HCT116 (cell line): ENCODE measurements at regions not wholly inside any gene's neighbourhood (a gene's known extent, or its start where the extent isn't known, plus 50 kb on each side); places are given as distances from the start of the nearest gene placed in this dataset.

Source experiments
- EGR1 ChIP-seq: IDR thresholded peaks from 2 replicates; pipeline ENCODE4 v1.6.1; 2012; ENCODE audit warnings: low read depth
- ELF1 ChIP-seq: IDR thresholded peaks from 2 replicates; pipeline ENCODE4 v1.6.1; 2012; ENCODE audit warnings: low read depth, borderline replicate concordance
- EZH2 ChIP-seq: fragments of 200-600 bp; sonication (generic); IDR thresholded peaks from 2 replicates; pipeline ENCODE4 v1.6.1; 2017; ENCODE audit warnings: antibody characterized with exemption, mixed run types
- POLR2A ChIP-seq: IDR thresholded peaks from 2 replicates; pipeline ENCODE4 v1.7.0; 2011; ENCODE audit warnings: borderline replicate concordance; ENCODE audit not compliant: insufficient read depth, insufficient read length; ENCODE audit errors: extremely low read depth
- POLR2AphosphoS5 ChIP-seq: IDR thresholded peaks from 2 replicates; pipeline ENCODE4 v1.6.1; 2011; ENCODE audit warnings: mild to moderate bottlenecking, low read depth, low read length, moderate library complexity
- RAD21 ChIP-seq: IDR thresholded peaks from 2 replicates; pipeline ENCODE4 v1.6.1; 2012; ENCODE audit warnings: low read depth, mild to moderate bottlenecking
- SIN3A ChIP-seq: IDR thresholded peaks from 2 replicates; pipeline ENCODE4 v1.6.1; 2012; ENCODE audit warnings: low read depth
- SP1 ChIP-seq: IDR thresholded peaks from 2 replicates; pipeline ENCODE4 v1.6.1; 2012; ENCODE audit warnings: low read depth
- YY1 ChIP-seq: IDR thresholded peaks from 2 replicates; pipeline ENCODE4 v1.6.1; 2011; ENCODE audit warnings: low read length, low read depth, moderate library complexity, mild to moderate bottlenecking; ENCODE audit not compliant: insufficient replicate concordance; ENCODE audit errors: extremely low read depth
- ZBTB33 ChIP-seq: IDR thresholded peaks from 2 replicates; pipeline ENCODE4 v1.6.1; 2011; ENCODE audit warnings: mild to moderate bottlenecking, low read length, moderate library complexity; ENCODE audit not compliant: insufficient replicate concordance; ENCODE audit errors: extremely low read depth
- ZNF274 ChIP-seq: fragments of 200-500 bp; sonication (Bioruptor generic); IDR thresholded peaks from 2 replicates; pipeline ENCODE4 v1.6.1; 2014; ENCODE audit warnings: mild to moderate bottlenecking, low read depth, low read length, inconsistent platforms
- TF ChIP-seq, protein P1 (sequence below), 3 experiments: fragments of 200-600 bp in 1 of 3; sonication (generic) in 1 of 3; IDR thresholded peaks in 2 of 3; conservative IDR thresholded peaks in 1 of 3; 2 replicates each; pipeline ENCODE4 v1.5.1; 2012 to 2017; ENCODE audit warnings: low read depth in 2 of 3, low read length in 2 of 3, antibody characterized with exemption in 1 of 3, borderline replicate concordance in 1 of 3, control low read depth in 1 of 3, mild to moderate bottlenecking in 1 of 3, mixed read lengths in 1 of 3, mixed run types in 1 of 3, moderate library complexity in 1 of 3; ENCODE audit not compliant: insufficient read depth in 1 of 3
- TF ChIP-seq, protein P2 (sequence below): IDR thresholded peaks from 2 replicates; pipeline ENCODE4 v1.6.1; 2012; ENCODE audit warnings: low read depth
- TF ChIP-seq, protein P3 (sequence below): IDR thresholded peaks from 2 replicates; pipeline ENCODE4 v1.6.1; 2012

DNA sequence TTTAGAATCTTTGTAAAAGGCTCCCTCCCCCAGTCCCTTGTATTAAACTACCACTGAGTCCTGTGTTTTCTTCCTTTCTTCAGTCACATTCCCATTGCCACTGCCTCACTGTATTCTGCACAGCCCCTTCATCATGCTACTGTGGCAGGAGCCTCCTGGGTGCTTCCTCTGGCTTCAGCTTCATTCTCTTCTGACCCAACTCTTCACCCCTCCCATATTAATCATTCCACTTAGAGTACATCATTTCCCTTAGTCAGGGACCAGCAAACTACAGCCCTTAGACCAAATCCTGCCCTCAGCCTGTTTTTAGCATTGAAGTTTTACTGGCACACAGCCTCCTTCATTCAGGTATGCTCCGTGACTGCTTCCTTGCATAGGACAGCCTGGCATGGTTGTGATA lies 127.7 kb upstream of the MTNR1B start:
- TF ChIP-seq, protein P1, sequence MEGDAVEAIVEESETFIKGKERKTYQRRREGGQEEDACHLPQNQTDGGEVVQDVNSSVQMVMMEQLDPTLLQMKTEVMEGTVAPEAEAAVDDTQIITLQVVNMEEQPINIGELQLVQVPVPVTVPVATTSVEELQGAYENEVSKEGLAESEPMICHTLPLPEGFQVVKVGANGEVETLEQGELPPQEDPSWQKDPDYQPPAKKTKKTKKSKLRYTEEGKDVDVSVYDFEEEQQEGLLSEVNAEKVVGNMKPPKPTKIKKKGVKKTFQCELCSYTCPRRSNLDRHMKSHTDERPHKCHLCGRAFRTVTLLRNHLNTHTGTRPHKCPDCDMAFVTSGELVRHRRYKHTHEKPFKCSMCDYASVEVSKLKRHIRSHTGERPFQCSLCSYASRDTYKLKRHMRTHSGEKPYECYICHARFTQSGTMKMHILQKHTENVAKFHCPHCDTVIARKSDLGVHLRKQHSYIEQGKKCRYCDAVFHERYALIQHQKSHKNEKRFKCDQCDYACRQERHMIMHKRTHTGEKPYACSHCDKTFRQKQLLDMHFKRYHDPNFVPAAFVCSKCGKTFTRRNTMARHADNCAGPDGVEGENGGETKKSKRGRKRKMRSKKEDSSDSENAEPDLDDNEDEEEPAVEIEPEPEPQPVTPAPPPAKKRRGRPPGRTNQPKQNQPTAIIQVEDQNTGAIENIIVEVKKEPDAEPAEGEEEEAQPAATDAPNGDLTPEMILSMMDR (IDR thresholded peaks at IDR 0.05 in 2 of 3, conservative IDR thresholded peaks at IDR 0.05 in 1 of 3; ENCODE audit: borderline replicate concordance in 1 of 3, insufficient read depth in 1 of 3, low read depth in 2 of 3, low read length in 2 of 3): no peak
- no peak for TF ChIP-seq POLR2A
- TF ChIP-seq SP1: no peak
- TF ChIP-seq RAD21: no peak
- TF ChIP-seq YY1: no peak
- no peak for TF ChIP-seq POLR2AphosphoS5
- TF ChIP-seq ZBTB33: no peak
- TF ChIP-seq ZNF274: no peak
- TF ChIP-seq, protein P2, sequence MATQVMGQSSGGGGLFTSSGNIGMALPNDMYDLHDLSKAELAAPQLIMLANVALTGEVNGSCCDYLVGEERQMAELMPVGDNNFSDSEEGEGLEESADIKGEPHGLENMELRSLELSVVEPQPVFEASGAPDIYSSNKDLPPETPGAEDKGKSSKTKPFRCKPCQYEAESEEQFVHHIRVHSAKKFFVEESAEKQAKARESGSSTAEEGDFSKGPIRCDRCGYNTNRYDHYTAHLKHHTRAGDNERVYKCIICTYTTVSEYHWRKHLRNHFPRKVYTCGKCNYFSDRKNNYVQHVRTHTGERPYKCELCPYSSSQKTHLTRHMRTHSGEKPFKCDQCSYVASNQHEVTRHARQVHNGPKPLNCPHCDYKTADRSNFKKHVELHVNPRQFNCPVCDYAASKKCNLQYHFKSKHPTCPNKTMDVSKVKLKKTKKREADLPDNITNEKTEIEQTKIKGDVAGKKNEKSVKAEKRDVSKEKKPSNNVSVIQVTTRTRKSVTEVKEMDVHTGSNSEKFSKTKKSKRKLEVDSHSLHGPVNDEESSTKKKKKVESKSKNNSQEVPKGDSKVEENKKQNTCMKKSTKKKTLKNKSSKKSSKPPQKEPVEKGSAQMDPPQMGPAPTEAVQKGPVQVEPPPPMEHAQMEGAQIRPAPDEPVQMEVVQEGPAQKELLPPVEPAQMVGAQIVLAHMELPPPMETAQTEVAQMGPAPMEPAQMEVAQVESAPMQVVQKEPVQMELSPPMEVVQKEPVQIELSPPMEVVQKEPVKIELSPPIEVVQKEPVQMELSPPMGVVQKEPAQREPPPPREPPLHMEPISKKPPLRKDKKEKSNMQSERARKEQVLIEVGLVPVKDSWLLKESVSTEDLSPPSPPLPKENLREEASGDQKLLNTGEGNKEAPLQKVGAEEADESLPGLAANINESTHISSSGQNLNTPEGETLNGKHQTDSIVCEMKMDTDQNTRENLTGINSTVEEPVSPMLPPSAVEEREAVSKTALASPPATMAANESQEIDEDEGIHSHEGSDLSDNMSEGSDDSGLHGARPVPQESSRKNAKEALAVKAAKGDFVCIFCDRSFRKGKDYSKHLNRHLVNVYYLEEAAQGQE: no peak
- no peak for TF ChIP-seq EZH2
- no peak for TF ChIP-seq EGR1
- no peak for TF ChIP-seq ELF1
- TF ChIP-seq SIN3A: no peak
- TF ChIP-seq, protein P3, sequence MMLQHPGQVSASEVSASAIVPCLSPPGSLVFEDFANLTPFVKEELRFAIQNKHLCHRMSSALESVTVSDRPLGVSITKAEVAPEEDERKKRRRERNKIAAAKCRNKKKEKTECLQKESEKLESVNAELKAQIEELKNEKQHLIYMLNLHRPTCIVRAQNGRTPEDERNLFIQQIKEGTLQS: no peak
